GM18505 (cell line): ENCODE measurements at regions not wholly inside any gene's neighbourhood (a gene's known extent, or its start where the extent isn't known, plus 50 kb on each side); places are given as distances from the start of the nearest gene placed in this dataset.

ENCODE experiments used
- ATAC-seq: cut with Tn5 transposase; IDR thresholded peaks from one replicate; pipeline ENCODE4 v1.9.1; 2021; ENCODE audit not compliant: unreplicated experiment
- POLR2A ChIP-seq: IDR thresholded peaks from 4 replicates; pipeline ENCODE4 v1.6.1; 2011; ENCODE audit warnings: borderline replicate concordance; ENCODE audit not compliant: insufficient read depth, insufficient read length; ENCODE audit errors: extremely low read depth

GRCh38 chr16:51228097-51228659 lies 77.1 kb upstream of the SALL1 start:
- TF ChIP-seq POLR2A = no peak
- ATAC-seq = no peak

DNA sequence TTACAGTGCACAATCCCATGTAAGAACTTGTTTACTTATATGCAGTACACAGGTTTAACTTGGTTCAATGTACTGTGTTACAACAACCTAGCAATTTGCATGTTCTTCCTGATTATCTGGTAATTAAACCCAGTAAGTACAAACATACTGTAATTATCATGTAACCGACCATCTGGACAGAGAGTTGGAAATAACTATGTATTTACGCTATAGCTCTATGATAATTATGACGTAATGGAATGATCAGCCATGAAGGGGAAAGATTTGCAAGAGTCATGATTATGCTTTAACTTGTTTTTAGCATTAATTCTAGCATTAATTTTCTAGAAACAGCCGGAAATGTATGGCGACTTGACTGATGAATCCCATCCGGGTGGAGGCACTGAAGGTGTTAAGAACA lies 74.8 kb upstream of the SALL1 start:
- no peak for TF ChIP-seq POLR2A
- no peak for ATAC-seq

DNA sequence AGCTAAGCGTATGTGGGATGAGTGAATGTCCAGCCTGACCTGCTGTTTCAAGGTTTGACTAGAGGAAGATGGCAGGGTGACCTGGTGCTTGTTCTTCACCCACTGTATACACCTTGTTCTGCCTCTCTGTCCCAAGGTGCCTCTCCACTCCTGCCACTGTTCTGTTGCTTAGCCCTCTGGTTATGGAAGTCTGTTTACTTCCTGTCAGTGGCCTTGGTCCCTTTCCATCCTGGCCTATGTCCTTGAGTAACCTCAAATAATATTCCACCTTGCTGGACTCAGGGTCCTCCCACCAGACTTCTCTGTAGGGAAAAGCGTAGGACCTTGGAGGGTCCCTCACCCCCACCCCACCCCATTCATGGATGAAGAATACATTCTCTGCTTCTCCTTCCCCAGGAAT lies 73.2 kb upstream of the SALL1 start:
- TF ChIP-seq POLR2A = no peak
- no peak for ATAC-seq

DNA sequence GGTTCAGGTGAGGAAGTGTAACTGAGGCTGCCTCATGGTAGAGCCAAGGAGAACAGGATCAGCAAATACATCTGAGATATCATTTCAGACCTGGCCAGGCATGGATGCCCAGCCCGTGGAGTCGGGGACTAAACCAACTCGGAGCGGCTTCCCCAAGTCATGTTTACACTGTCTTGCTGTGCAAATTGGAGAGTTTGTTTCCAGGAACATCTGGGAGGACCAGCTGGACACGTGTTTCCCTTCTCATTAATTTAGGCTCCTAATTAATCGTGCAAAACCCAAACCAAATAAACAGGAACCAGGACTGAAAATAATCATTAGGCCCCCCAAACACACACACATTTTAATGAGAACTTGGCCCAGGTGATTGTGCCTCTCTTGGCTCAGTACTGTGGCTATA lies 70.9 kb upstream of the SALL1 start:
- no peak for ATAC-seq
- no peak for TF ChIP-seq POLR2A

GRCh38 chr16:51211148-51211547 lies 60.1 kb upstream of the SALL1 start:
- no peak for ATAC-seq

DNA sequence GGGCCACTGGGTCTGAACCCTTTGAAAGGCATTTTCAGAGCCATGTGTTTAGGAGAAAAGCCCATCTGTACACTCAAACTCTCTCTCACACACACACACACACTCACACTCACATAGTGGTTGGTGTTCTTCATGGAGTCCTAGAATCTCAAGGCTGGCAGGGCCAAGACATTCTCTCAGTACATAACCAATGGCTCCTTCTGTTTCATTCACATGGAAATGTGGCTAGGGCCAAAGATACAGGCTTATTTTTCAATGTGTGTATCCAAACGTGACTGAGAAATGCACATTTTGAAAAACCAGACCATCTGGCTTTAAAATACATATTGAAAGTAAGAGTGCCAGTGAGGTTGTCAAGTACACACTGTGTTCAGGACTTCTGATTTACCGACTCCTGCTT lies 59.0 kb upstream of the SALL1 start:
- no peak for TF ChIP-seq POLR2A
- no peak for ATAC-seq

More at GRCh38 chr16:51211148-51211547, 60.1 kb upstream of the SALL1 start:
- TF ChIP-seq POLR2A = no peak

GRCh38 chr16:51201604-51202003 lies 50.5 kb upstream of the SALL1 start:
- TF ChIP-seq POLR2A = no peak
- no peak for ATAC-seq
